ENCODE measurements at regions not wholly inside any gene's neighbourhood (a gene's known extent, or its start where the extent isn't known, plus 50 kb on each side); places are given as distances from the start of the nearest gene placed in this dataset.

DNA sequence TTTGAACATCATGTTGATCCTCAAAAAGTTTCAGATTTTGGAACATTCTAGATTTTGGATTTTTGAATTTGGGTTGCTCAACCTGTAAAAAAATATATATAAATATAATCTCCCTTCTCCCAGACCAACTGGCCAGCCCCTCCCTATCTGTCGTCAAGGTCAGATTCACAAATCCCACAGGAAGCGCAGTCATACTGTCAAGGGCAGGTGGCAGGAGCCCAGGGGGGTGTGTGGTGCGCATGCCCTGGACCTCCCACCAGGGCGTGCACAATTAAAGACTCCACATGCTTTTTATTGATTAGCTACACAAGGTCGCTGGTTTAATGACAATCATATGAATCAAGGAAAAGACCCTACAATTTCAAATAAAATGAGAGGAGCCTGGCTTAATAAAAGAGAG lies 77.0 kb upstream of the EEPD1 start:
- Histone ChIP-seq H3K4me1 (peaks cover 8% of the 10 kb centered on the region; the same call in 1 of the 3 replicates), H3K27ac (no peak overlapping the region), H3K4me3 (no peak overlapping the region), H3K9me3 (no peaks in the 10 kb centered on the region), H3K4me2 (no peak overlapping the region)
- no peak for FAIRE-seq
- no peak for DNase-seq (ENCODE audit: low read depth in 1 of 2, low spot score in 1 of 2)
- no peak for TF ChIP-seq BCL3 (IDR thresholded peaks at IDR 0.05)
- TF ChIP-seq MAFK (IDR thresholded peaks at IDR 0.05; ENCODE audit: partially characterized antibody): no peak
- no peak for TF ChIP-seq TFCP2L1 (CRISPR knock-in tag; IDR thresholded peaks at IDR 0.05)
- TF ChIP-seq RFX5 (IDR thresholded peaks at IDR 0.05): no peak
- TF ChIP-seq GATA3 (IDR thresholded peaks at IDR 0.05; ENCODE audit: borderline replicate concordance): no peak
- TF ChIP-seq HDAC2 (IDR thresholded peaks at IDR 0.05): no peak
- TF ChIP-seq MYC (IDR thresholded peaks at IDR 0.05; ENCODE audit: borderline replicate concordance, low read length): no peak
- no peak for TF ChIP-seq ESRRA (IDR thresholded peaks at IDR 0.05; ENCODE audit: borderline replicate concordance, low read length)
- TF ChIP-seq ZC3H11A (IDR thresholded peaks at IDR 0.05): no peak
- TF ChIP-seq MAZ (IDR thresholded peaks at IDR 0.05; ENCODE audit: borderline replicate concordance, low read depth, low read length): no peak
- TF ChIP-seq EP300 (IDR thresholded peaks at IDR 0.05): no peak
- TF ChIP-seq RAD21 (conservative IDR thresholded peaks at IDR 0.05 in 1 of 2, IDR thresholded peaks at IDR 0.05 in 1 of 2): no peak
- no peak for TF ChIP-seq CEBPB (IDR thresholded peaks at IDR 0.05)
- TF ChIP-seq, protein P1, sequence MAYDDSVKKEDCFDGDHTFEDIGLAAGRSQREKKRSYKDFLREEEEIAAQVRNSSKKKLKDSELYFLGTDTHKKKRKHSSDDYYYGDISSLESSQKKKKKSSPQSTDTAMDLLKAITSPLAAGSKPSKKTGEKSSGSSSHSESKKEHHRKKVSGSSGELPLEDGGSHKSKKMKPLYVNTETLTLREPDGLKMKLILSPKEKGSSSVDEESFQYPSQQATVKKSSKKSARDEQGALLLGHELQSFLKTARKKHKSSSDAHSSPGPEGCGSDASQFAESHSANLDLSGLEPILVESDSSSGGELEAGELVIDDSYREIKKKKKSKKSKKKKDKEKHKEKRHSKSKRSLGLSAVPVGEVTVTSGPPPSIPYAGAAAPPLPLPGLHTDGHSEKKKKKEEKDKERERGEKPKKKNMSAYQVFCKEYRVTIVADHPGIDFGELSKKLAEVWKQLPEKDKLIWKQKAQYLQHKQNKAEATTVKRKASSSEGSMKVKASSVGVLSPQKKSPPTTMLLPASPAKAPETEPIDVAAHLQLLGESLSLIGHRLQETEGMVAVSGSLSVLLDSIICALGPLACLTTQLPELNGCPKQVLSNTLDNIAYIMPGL (CRISPR knock-in tag; IDR thresholded peaks at IDR 0.05; ENCODE audit: borderline replicate concordance): no peak
- no peak for TF ChIP-seq JUN (IDR thresholded peaks at IDR 0.05)
- TF ChIP-seq HOXA7 (CRISPR knock-in tag; IDR thresholded peaks at IDR 0.05): no peak
- WGBS (ENCODE audit: missing lambda C conversion rate): 88% methylated on average over 5 of the region's 5 CpGs
- CTCF ChIA-PET: interaction anchor here (0.9 to 2.2 kb wide), 3 partner anchors 13 to 215 kb away, joined by 3 to 6 read pairs (median 3); no protein-coding TSS in a partner anchor
- POLR2A ChIA-PET: no interaction called here
- ATAC-seq: no peak

GRCh38 chr7:36078816-36079360 lies 74.2 kb upstream of the EEPD1 start:
- H3K4me2 ChIP-seq: no peak overlapping the region
- peak overlapping the region in 1 of 2 experiments; percentile 20; a peak in 1 of 6 replicates for H3K27ac ChIP-seq
- no peaks in the 10 kb centered on the region for H3K9me3 ChIP-seq
- no peak for DNase-seq (ENCODE audit: low read depth in 1 of 2, low spot score in 1 of 2)
- FAIRE-seq: no peak
- WGBS (ENCODE audit: missing lambda C conversion rate): 91% methylated on average over 10 of the region's 13 CpGs
- ChIA-PET POLR2A (no interaction called here), CTCF (interaction anchor here (1.0 to 1.7 kb wide), 3 partner anchors 26 to 50 kb away, joined by 3 to 4 read pairs (median 3); no protein-coding TSS in a partner anchor)
- no peak for ATAC-seq
- no peak overlapping the region for H3K4me3 ChIP-seq
- H3K4me1 ChIP-seq: peaks cover 8% of the 10 kb centered on the region; the same call in 1 of the 3 replicates
- no peak for TF ChIP-seq BCL3 (IDR thresholded peaks at IDR 0.05)
- TF ChIP-seq ZNF302 (CRISPR knock-in tag; IDR thresholded peaks at IDR 0.05): no peak
- TF ChIP-seq SMC3 (IDR thresholded peaks at IDR 0.05): no peak
- TF ChIP-seq, protein P2, sequence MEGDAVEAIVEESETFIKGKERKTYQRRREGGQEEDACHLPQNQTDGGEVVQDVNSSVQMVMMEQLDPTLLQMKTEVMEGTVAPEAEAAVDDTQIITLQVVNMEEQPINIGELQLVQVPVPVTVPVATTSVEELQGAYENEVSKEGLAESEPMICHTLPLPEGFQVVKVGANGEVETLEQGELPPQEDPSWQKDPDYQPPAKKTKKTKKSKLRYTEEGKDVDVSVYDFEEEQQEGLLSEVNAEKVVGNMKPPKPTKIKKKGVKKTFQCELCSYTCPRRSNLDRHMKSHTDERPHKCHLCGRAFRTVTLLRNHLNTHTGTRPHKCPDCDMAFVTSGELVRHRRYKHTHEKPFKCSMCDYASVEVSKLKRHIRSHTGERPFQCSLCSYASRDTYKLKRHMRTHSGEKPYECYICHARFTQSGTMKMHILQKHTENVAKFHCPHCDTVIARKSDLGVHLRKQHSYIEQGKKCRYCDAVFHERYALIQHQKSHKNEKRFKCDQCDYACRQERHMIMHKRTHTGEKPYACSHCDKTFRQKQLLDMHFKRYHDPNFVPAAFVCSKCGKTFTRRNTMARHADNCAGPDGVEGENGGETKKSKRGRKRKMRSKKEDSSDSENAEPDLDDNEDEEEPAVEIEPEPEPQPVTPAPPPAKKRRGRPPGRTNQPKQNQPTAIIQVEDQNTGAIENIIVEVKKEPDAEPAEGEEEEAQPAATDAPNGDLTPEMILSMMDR (IDR thresholded peaks at IDR 0.05): no peak
- no peak for TF ChIP-seq EHMT2 (IDR thresholded peaks at IDR 0.05; ENCODE audit: low read depth)
- TF ChIP-seq, protein P3, sequence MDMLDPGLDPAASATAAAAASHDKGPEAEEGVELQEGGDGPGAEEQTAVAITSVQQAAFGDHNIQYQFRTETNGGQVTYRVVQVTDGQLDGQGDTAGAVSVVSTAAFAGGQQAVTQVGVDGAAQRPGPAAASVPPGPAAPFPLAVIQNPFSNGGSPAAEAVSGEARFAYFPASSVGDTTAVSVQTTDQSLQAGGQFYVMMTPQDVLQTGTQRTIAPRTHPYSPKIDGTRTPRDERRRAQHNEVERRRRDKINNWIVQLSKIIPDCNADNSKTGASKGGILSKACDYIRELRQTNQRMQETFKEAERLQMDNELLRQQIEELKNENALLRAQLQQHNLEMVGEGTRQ (IDR thresholded peaks at IDR 0.05): no peak
- TF ChIP-seq, protein P1 (CRISPR knock-in tag; IDR thresholded peaks at IDR 0.05; ENCODE audit: borderline replicate concordance): no peak
- TF ChIP-seq HDAC2 (IDR thresholded peaks at IDR 0.05): no peak
- TF ChIP-seq, protein P4, sequence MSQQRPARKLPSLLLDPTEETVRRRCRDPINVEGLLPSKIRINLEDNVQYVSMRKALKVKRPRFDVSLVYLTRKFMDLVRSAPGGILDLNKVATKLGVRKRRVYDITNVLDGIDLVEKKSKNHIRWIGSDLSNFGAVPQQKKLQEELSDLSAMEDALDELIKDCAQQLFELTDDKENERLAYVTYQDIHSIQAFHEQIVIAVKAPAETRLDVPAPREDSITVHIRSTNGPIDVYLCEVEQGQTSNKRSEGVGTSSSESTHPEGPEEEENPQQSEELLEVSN (IDR thresholded peaks at IDR 0.05; ENCODE audit: borderline replicate concordance, low read depth): no peak
- no peak for TF ChIP-seq ZSCAN20 (CRISPR knock-in tag; IDR thresholded peaks at IDR 0.05)
- TF ChIP-seq CBX8 (IDR thresholded peaks at IDR 0.05): no peak
- no peak for TF ChIP-seq TFCP2L1 (CRISPR knock-in tag; IDR thresholded peaks at IDR 0.05)
- TF ChIP-seq RFX5 (IDR thresholded peaks at IDR 0.05): no peak
- TF ChIP-seq, protein P5, sequence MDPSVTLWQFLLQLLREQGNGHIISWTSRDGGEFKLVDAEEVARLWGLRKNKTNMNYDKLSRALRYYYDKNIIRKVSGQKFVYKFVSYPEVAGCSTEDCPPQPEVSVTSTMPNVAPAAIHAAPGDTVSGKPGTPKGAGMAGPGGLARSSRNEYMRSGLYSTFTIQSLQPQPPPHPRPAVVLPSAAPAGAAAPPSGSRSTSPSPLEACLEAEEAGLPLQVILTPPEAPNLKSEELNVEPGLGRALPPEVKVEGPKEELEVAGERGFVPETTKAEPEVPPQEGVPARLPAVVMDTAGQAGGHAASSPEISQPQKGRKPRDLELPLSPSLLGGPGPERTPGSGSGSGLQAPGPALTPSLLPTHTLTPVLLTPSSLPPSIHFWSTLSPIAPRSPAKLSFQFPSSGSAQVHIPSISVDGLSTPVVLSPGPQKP (IDR thresholded peaks at IDR 0.05; ENCODE audit: low read depth, low read length): no peak
- no peak for TF ChIP-seq HEYL (CRISPR knock-in tag; IDR thresholded peaks at IDR 0.05)
